HuH-7 (cell line): ENCODE measurements at regions not wholly inside any gene's neighbourhood (a gene's known extent, or its start where the extent isn't known, plus 50 kb on each side); places are given as distances from the start of the nearest gene placed in this dataset.

Source experiments
- DNase-seq: peaks from one replicate; pipeline ENCODE4 v3.0.0; 2011; ENCODE audit warnings: low spot score

DNA sequence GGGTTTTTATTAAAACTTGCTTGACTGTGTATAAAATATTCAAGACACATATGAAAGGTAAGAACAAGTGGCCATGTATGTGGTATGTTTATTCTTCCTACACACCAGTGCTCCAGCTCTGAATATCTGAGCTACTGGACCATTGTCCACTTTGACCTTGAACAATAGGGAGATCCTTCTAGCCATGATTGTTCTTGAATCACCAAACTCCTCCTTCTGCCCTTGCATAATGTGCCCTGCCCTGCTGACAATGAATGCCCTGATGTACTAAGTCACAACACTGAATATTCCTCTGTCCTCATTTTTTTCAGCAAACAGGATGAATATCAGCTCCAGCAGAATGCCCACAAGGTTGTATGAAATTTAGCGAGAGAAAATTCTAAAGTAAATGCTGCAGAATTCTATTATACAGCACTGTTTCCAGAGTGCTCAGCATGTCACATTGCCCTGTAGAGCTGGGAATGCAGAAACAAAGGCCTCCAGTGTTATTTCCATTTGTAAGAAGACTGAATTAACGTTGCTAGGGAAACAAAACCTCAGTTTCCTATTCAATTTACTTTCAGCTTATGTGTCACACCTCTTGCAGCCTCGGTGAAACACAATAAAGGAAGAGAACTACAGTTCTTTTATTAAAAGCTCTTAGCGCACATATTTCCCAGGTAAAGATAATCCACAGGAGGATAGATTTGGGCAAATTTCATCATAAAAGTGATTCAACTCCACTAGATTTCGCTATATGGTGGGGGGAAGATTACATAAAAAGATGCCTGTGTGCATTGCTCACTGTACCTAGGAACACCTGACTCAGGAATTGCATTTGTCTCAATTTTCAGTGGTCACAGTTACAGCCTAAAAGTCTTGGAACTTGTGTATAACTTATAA, 187.4 kb upstream of the ATP1B1 start:
- no peak for DNase-seq

DNA sequence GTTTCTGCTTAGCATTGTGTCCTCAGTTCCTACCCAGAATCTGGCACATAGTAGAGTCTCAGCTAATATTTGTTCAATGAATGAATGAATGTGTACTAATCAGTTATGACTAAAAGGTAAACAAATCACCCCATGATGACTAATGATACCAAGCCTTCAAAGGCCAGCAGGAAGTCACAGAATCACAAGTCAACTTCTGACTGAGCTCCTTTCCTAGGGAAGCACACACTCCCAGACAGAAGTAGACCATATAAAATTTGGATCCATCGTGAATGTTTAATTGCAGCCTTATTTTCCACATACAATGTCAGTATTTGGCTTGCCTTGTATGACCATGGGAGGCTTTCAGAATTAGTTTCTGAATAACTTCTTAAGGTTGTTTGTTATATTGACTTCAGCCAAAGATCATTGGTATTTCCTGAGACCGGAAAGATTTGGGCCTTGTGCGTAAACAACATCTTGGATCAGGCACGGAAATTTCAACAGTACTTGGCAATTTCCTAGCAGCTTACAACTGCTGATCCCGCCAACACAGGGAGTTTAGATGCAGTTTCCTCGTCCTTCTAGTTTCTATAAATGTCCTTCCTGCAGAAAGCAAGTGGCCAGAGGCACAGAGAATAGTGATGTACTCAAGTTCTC, 185.9 kb upstream of the ATP1B1 start:
- DNase-seq, result no peak

DNA sequence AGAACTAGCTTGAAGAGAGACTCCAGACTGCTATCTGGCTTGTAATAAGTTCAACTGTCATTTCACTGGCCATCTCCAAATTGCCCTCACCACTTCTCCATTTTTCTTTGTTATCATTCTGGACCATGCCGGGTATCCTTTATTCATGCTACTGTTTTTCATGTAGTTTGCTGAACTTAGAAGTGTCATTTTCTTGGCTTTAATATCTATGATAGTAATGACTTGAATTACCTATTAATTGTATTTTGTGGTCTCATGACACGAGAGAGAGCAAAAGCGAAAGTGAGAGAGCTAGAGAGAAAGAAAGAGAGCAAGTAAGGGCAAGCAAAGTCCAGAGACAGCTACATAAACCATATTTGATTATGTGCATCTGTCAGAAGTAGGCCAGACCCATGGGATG, 184.9 kb upstream of the ATP1B1 start:
- DNase-seq, result no peak

DNA sequence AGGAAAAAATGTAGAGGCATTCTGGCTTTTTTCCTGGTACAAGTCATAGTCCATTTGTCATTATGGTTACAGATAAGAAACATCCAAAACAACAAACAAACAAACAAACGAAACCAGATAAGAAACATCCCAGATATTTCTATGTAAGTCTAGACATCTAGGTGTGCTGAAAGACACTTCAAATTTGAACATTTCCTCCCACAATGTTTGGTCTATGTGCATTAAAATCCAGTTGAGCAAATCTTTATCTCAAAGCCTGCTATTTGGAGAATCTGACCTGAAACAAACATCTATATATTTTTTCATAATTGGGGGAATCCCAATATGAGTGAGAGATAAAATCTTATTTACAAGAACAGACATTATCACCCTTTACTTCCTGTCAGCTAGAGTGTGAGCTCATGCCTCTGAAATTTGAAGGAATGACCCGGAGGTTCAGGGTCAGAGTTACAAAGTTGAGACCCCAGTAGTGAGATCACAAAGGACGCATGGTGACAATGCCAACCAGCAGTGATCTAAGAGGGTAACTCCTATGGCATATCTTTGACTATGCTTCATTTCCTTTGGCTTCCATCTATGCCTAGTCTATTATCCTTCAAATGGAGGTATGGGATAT, 182.9 kb upstream of the ATP1B1 start:
- DNase-seq, result no peak

DNA sequence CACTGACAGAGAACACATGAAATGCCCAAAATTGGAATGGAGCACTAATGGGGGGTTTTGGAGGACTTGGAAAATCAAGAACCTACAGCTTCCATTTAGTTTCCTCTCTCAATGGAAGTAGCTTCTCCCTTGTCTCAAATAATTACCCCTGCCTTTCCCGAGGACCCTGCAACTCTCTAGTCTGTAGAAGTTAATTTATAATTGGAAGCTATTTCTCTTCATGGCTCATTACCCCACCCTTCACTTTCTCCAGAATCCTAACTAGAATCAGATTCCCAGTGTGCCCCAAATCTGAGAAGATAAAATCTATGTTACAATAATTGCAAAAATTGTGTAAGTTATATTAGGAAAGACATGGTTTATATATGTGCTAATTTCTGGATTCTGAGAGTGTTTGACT, 181.5 kb upstream of the ATP1B1 start:
- DNase-seq, result no peak

DNA sequence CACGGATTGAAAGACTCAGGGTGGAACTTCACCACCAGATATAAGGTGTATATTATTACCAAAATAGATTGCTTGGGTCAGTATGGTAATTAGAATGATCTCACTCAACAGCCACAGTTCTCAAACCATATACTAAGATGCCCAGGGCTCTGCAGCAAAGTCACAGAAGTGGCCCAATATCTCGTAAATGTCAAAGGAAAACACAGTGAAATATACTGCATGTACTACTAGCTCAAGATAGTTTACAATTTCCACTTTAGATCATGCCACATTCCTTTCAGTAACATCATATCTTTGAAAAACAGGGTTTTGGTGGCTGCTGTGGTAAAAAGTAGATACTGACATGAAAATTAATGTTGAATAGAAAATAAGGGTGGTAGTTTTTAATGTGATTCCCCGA, 180.3 kb upstream of the ATP1B1 start:
- no peak for DNase-seq

DNA sequence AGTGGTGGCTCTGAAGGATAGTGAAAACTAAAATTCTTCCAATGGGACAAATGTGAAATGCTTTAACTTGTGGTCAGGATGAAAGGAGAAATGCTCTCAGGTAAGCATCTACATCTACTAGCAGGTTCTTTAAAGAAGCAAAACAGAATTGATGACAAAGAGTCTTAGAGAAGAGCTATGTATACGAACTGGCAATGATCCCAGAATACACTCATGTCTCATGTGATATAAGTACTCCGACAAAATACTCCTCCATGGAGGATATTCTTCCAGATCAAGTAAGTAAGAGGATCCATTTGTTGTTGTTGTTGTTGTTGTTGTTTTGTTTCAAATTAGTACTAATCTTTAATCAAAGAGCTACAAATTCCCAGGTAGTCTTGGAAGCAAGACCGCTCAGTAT, 174.0 kb upstream of the ATP1B1 start:
- no peak for DNase-seq

GRCh38 chr1:168933141-168933805, 173.2 kb upstream of the ATP1B1 start:
- DNase-seq, result no peak

DNA sequence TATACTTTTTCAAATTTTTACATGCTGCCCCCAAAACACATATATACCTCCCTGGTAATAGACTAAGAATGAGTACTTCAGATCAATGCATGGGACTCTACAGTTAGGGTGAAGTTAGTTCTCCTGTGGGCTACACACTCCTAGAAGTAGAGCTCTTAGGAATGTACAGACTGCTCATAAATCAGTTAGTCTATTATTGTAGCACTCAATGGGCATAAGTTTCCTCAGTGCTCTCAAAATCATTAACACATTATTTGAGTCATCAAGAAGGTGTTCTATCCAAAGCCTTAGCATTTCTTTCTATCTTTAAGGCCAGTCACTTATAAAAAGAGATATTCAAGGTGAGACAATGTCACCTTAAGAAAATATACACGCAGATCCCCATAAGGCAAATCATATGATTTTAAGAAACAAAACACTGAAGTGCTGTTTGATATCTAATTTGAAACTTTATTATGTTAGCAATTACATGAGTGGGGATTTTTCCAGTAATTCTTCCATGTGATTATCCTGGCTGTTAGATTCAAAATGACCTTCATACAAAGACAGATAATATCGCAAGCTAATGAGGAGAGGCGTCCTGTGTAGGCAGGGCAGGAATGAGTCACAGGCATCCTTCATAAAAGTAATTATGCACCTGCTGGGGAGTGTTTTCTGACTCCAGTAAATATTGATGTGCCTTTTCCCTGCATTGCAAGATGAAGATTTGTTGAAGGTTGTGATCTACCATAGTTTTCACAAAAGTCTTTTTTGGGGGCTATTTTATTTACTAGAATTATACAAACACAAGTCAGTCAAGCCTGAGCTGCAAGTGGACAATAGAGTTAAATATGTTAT, 167.2 kb upstream of the ATP1B1 start:
- no peak for DNase-seq

DNA sequence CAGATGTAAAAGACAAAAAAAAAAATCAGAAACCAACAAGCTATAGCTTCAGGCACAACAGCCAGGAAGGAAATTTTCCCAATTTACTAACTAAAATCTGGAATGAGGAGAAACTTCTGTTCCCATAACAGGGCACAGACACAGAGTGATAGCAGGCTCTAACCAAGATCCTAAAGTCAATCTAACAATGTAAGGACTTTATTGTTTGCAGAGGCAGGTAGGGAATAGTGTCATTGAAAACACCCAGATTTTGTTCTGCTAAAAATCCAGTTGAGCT, 166.6 kb upstream of the ATP1B1 start:
- DNase-seq, result no peak

- DNase-seq, result no peak
These were observed 164.8 kb upstream of the ATP1B1 start for GRCh38 chr1:168941640-168942039.

- no peak for DNase-seq
These were observed 164.3 kb upstream of the ATP1B1 start for GRCh38 chr1:168942165-168942564.

GRCh38 chr1:168945870-168946269, 160.6 kb upstream of the ATP1B1 start:
- DNase-seq, result no peak

GRCh38 chr1:168947041-168947440, 159.4 kb upstream of the ATP1B1 start:
- no peak for DNase-seq

GRCh38 chr1:168949672-168950071, 156.8 kb upstream of the ATP1B1 start:
- no peak for DNase-seq

GRCh38 chr1:168957818-168958217, 148.7 kb upstream of the ATP1B1 start:
- no peak for DNase-seq

- no peak for DNase-seq
These were observed 147.8 kb upstream of the ATP1B1 start for GRCh38 chr1:168958562-168959289.

- DNase-seq, result no peak
These were observed 147.1 kb upstream of the ATP1B1 start for GRCh38 chr1:168959382-168959781.

DNA sequence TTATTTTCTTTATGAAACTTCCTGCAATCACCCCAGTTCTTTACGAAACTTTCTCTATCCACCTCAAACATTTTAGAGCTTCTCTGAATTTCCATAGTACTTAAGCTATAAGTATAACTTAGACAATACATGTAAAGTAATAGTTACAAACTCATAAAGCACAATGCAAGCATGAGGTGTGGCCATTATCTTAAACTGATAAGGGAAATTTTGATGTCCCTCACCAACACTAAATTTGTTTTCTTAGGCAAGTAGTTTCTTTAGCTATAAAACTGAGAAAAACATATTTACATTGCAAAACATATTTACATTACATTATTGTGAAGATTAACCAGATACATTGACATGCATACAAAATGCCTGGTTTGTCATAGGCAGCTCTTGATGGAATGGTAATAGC, 146.4 kb upstream of the ATP1B1 start:
- no peak for DNase-seq

GRCh38 chr1:168960595-168960994, 145.9 kb upstream of the ATP1B1 start:
- DNase-seq, result no peak

DNA sequence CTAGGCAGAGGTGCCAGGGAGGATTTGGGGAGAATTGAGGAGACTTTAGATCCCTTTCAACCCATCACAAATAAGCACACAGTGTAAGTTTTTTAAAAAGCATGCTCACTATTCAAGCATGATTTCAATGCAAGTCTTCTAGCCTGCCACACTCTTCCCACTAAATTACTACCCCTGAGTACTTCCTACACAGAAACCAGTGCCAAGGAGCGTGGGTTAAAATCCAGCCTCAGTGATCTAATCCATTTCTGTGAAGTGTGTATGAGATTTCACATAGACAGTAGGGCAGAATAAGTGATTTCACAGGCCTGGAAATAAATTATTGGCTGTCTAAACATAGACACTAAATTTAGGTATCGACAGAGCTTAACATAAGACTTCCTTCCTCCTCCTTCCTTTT, 142.9 kb upstream of the ATP1B1 start:
- no peak for DNase-seq
